ENCODE measurements at regions not wholly inside any gene's neighbourhood (a gene's known extent, or its start where the extent isn't known, plus 50 kb on each side); places are given as distances from the start of the nearest gene placed in this dataset.

- DNase-seq (ENCODE audit: low spot score) = no peak
These were observed 235.4 kb downstream of the EBLN2 start for GRCh38 chr3:73296859-73297258.

- no peak for DNase-seq (ENCODE audit: low spot score)
These were observed 237.1 kb downstream of the EBLN2 start for GRCh38 chr3:73298243-73299183.

- no peak for DNase-seq (ENCODE audit: low spot score)
These were observed 237.8 kb downstream of the EBLN2 start for GRCh38 chr3:73299184-73299691.

GRCh38 chr3:73314151-73314951 is 252.9 kb downstream of the EBLN2 start:
- no peak for DNase-seq (ENCODE audit: low spot score)

GRCh38 chr3:73315706-73316105 is 254.2 kb downstream of the EBLN2 start:
- DNase-seq (ENCODE audit: low spot score) = no peak

GRCh38 chr3:73319179-73319769 is 257.8 kb downstream of the EBLN2 start:
- DNase-seq (ENCODE audit: low spot score) = no peak

- DNase-seq (ENCODE audit: low spot score) = no peak
These were observed 260.0 kb downstream of the EBLN2 start for GRCh38 chr3:73321286-73321999.

GRCh38 chr3:73324203-73325155 is 263.0 kb downstream of the EBLN2 start:
- no peak for DNase-seq (ENCODE audit: low spot score)

GRCh38 chr3:73326396-73326795 is 264.9 kb downstream of the EBLN2 start:
- DNase-seq (ENCODE audit: low spot score) = no peak

- DNase-seq (ENCODE audit: low spot score) = no peak
These were observed 265.6 kb downstream of the EBLN2 start for GRCh38 chr3:73327052-73327451.
